K562 (cell line): ENCODE measurements at regions not wholly inside any gene's neighbourhood (a gene's known extent, or its start where the extent isn't known, plus 50 kb on each side); places are given as distances from the start of the nearest gene placed in this dataset.

Source experiments
- ATAC-seq: fragments of 200-7000 bp; cut with Tn5 transposase; 3 replicates; pipeline ENCODE4 v1.9.1; 2020; ENCODE audit warnings: moderate library complexity
- BruUV-seq: library from RNA; stranded (reverse); fragments of 400-500 nt; replicated peaks from 2 replicates; lab custom pipeline; 2021; lab: Mats Ljungman, UMichigan
- CTCF ChIA-PET: fragments of 300-600 bp; formaldehyde crosslinking; extraction: SDS; loops from one replicate; lab custom pipeline; 2021; ENCODE audit warnings: low intra/inter-chr PET ratio; lab: Yijun Ruan, JAX
- POLR2A ChIA-PET: fragments of 300-600, 350-650 bp; sonication (Branson Sonifier 250); formaldehyde crosslinking; extraction: SDS; loops from one replicate; lab custom pipeline; 2021; ENCODE audit warnings: antibody characterized with exemption, inconsistent platforms; lab: Yijun Ruan, JAX
- DNase-seq, 4 experiments: peaks; one replicate each; pipeline versions ENCODE4 v3.0.0 to v3.0.0-alpha.2; 2011 to 2018; ENCODE audit warnings: low spot score in 3 of 4, mixed read lengths in 3 of 4; ENCODE audit errors: extremely low read depth in 1 of 4
- FAIRE-seq: peaks from 2 replicates; lab custom pipeline; 2011; peaks lifted over from hg19 to GRCh38; lab: Jason Lieb, UNC
- H2AFZ ChIP-seq: 2 replicates; pipeline ENCODE4 v1.6.0; 2011; ENCODE audit warnings: low read depth, low read length, control low read depth, inconsistent platforms
- H3K27ac ChIP-seq: fragments of 200-600 bp; 3 replicates; pipeline ENCODE4 v1.8.0; 2011; ENCODE audit warnings: low read depth, mild to moderate bottlenecking, control low read depth, inconsistent platforms, low read length, moderate library complexity, mixed read lengths; ENCODE audit errors: extremely low read depth
- H3K27me3 ChIP-seq, 2 experiments: fragments of 300-600 bp in 1 of 2; 2 replicates in 1 of 2; 3 replicates in 1 of 2; pipeline versions ENCODE4 v1.6.0 to v1.8.0; 2011; ENCODE audit warnings: inconsistent platforms in 2 of 2, low read length in 2 of 2, mild to moderate bottlenecking in 1 of 2, mixed read lengths in 1 of 2, moderate library complexity in 1 of 2; ENCODE audit not compliant: control insufficient read depth in 2 of 2, insufficient read depth in 2 of 2
- H3K36me3 ChIP-seq: fragments of 300-600 bp; 3 replicates; pipeline ENCODE4 v1.8.0; 2011; ENCODE audit warnings: mild to moderate bottlenecking, low read length, inconsistent platforms; ENCODE audit not compliant: control insufficient read depth, insufficient read depth
- H3K4me1 ChIP-seq, 2 experiments: fragments of 200-600 bp in 1 of 2; replicated peaks in 1 of 2; 2 replicates in 1 of 2; 3 replicates in 1 of 2; pipeline versions ENCODE4 v1.5.1 to v1.8.0; 2011; ENCODE audit warnings: inconsistent platforms in 2 of 2, low read length in 2 of 2, mild to moderate bottlenecking in 1 of 2, mixed read lengths in 1 of 2, moderate library complexity in 1 of 2; ENCODE audit not compliant: control insufficient read depth in 2 of 2, insufficient read depth in 2 of 2
- H3K4me2 ChIP-seq: 2 replicates; pipeline ENCODE4 v1.6.1; 2011; ENCODE audit warnings: low read length, control low read depth, inconsistent platforms, mixed read lengths; ENCODE audit not compliant: insufficient read depth
- H3K4me3 ChIP-seq: fragments of 200-600 bp; sonication (generic), shearing (Covaris generic); 2 replicates; pipeline ENCODE4 v1.5.1; 2016; ENCODE audit warnings: control low read depth, inconsistent platforms
- H3K79me2 ChIP-seq: fragments of 200-600 bp; 3 replicates; pipeline ENCODE4 v1.8.0; 2011; ENCODE audit warnings: low read length, inconsistent platforms; ENCODE audit not compliant: control insufficient read depth, insufficient read depth
- H3K9ac ChIP-seq, 2 experiments: 2 replicates each; pipeline versions ENCODE4 v1.6.0 to v1.6.1; 2011; ENCODE audit warnings: low read depth in 2 of 2, low read length in 2 of 2, control low read depth in 1 of 2, inconsistent platforms in 1 of 2, mild to moderate bottlenecking in 1 of 2, mixed read lengths in 1 of 2; ENCODE audit not compliant: insufficient read depth in 1 of 2
- H3K9me1 ChIP-seq: one replicate; pipeline ENCODE4 v1.6.0; 2011; ENCODE audit warnings: inconsistent platforms, mild to moderate bottlenecking, low read length, moderate library complexity; ENCODE audit not compliant: control insufficient read depth, insufficient read depth
- H3K9me3 ChIP-seq: replicated peaks from 2 replicates; pipeline ENCODE4 v1.5.1; 2011; ENCODE audit warnings: low read depth, low read length, inconsistent platforms; ENCODE audit not compliant: control insufficient read depth, insufficient read depth
- H4K20me1 ChIP-seq: replicated peaks from 2 replicates; pipeline ENCODE4 v1.6.1; 2011; ENCODE audit warnings: low read length, inconsistent platforms, mixed read lengths; ENCODE audit not compliant: control insufficient read depth, insufficient read depth
- BRF1 ChIP-seq: IDR thresholded peaks from 3 replicates; pipeline ENCODE4 v1.6.1; 2011; ENCODE audit warnings: borderline replicate concordance, mild to moderate bottlenecking; ENCODE audit not compliant: insufficient read length; ENCODE audit errors: extremely low read depth
- ERF ChIP-seq: fragments of 450-650 bp; formaldehyde crosslinking; IDR thresholded peaks from 2 replicates; pipeline ENCODE4 v1.4.0; 2020; ENCODE audit warnings: mild to moderate bottlenecking, mixed read lengths
- IRF1 ChIP-seq: sonication (generic); formaldehyde crosslinking; IDR thresholded peaks from 2 replicates; pipeline ENCODE4 v1.8.0; 2022; ENCODE audit warnings: missing genetic modification reagents, mild to moderate bottlenecking, borderline replicate concordance
- MAFG ChIP-seq: fragments of 450-650 bp; conservative IDR thresholded peaks from 2 replicates; pipeline ENCODE4 v1.6.1; 2016; ENCODE audit warnings: missing genetic modification characterization, missing compliant biosample characterization
- MBD1 ChIP-seq: fragments of 250-450 bp; sonication (Bioruptor Pico); IDR thresholded peaks from 2 replicates; pipeline ENCODE4 v1.8.0; 2022; ENCODE audit warnings: inconsistent platforms
- NCOA6 ChIP-seq: fragments of 450-650 bp; IDR thresholded peaks from 2 replicates; pipeline ENCODE4 v1.6.1; 2017; ENCODE audit warnings: mild to moderate bottlenecking
- PCBP2 ChIP-seq: fragments of 200-400 bp; formaldehyde crosslinking; IDR thresholded peaks from 2 replicates; pipeline ENCODE4 v1.6.1; 2018; ENCODE audit warnings: low read length, low read depth, mild to moderate bottlenecking, moderate library complexity; ENCODE audit not compliant: poor library complexity, severe bottlenecking
- PTTG1 ChIP-seq: fragments of 450-650 bp; IDR thresholded peaks from 2 replicates; pipeline ENCODE4 v1.6.1; 2016; ENCODE audit warnings: low read depth, mild to moderate bottlenecking, missing genetic modification characterization, missing compliant biosample characterization
- SRSF3 ChIP-seq: fragments of 200-400 bp; formaldehyde crosslinking; IDR thresholded peaks from 2 replicates; pipeline ENCODE4 v1.6.1; 2016; ENCODE audit warnings: mild to moderate bottlenecking, low read length, moderate library complexity; ENCODE audit not compliant: insufficient read depth
- ZBED1 ChIP-seq: IDR thresholded peaks from 2 replicates; pipeline ENCODE4 v1.6.1; 2014
- ZNF24 ChIP-seq: fragments of 450-650 bp; IDR thresholded peaks from 2 replicates; pipeline ENCODE4 v1.6.1; 2016
- ZNF551 ChIP-seq: fragments of 250-450 bp; sonication (Bioruptor Pico); IDR thresholded peaks from 2 replicates; pipeline ENCODE4 v1.5.0; 2021; ENCODE audit warnings: mild to moderate bottlenecking, moderate library complexity
- ZNF589 ChIP-seq: fragments of 200-800 bp; sonication (Bioruptor generic); IDR thresholded peaks from 2 replicates; pipeline ENCODE4 v1.6.1; 2016; ENCODE audit warnings: low read depth, missing genetic modification characterization, missing compliant biosample characterization
- ZNF830 ChIP-seq: fragments of 250-450 bp; sonication (Bioruptor Pico); IDR thresholded peaks from 2 replicates; pipeline ENCODE4 v1.5.0; 2021; ENCODE audit warnings: mild to moderate bottlenecking
- WGBS: fragments of 100-300 bp; shearing (Covaris generic); methylation state at CpG from one replicate; pipeline ENCODE4 v1.1.6; 2016; ENCODE audit warnings: low coverage, mixed read lengths; ENCODE audit not compliant: insufficient coverage; ENCODE audit errors: missing lambda C conversion rate; 5-methylcytosine and 5-hydroxymethylcytosine counted together
- in situ Hi-C: fragments of 300-500 bp; cut with MboI; formaldehyde crosslinking; loops from 4 replicates; pipeline ENCODE4 v1.15.0; 2018; ENCODE audit warnings: inconsistent platforms, mixed read lengths
- intact Hi-C: fragments of 100-400 bp; cut with micrococcal nuclease; formaldehyde crosslinking; loops from 2 replicates; pipeline ENCODE4 v1.14.2; 2022
- TF ChIP-seq, protein P1 (sequence below): fragments of 450-650 bp; IDR thresholded peaks from 2 replicates; pipeline ENCODE4 v1.6.1; 2017; ENCODE audit warnings: mild to moderate bottlenecking, moderate library complexity

- FAIRE-seq (no peak), ATAC-seq (no peak), DNase-seq (no peak)
- H4K20me1 ChIP-seq: no peaks in the 10 kb centered on the region
- no TSS peak for BruUV-seq
- peaks cover 2 to 10% of the 10 kb centered on the region in 2 experiments; a peak in 4 of 5 replicates for H3K27me3 ChIP-seq
- TF ChIP-seq ERF (CRISPR knock-in tag) (no peak), NCOA6 (no peak), PTTG1 (no peak), PCBP2 (no peak), ZNF551 (CRISPR knock-in tag) (no peak), ZNF830 (CRISPR knock-in tag) (no peak), MBD1 (CRISPR knock-in tag) (no peak), ZNF24 (no peak), ZBED1 (no peak), MAFG (tag) (no peak), ZNF589 (CRISPR knock-in tag) (no peak), IRF1 (no peak), SRSF3 (no peak), BRF1 (no peak)
- TF ChIP-seq, protein P1, sequence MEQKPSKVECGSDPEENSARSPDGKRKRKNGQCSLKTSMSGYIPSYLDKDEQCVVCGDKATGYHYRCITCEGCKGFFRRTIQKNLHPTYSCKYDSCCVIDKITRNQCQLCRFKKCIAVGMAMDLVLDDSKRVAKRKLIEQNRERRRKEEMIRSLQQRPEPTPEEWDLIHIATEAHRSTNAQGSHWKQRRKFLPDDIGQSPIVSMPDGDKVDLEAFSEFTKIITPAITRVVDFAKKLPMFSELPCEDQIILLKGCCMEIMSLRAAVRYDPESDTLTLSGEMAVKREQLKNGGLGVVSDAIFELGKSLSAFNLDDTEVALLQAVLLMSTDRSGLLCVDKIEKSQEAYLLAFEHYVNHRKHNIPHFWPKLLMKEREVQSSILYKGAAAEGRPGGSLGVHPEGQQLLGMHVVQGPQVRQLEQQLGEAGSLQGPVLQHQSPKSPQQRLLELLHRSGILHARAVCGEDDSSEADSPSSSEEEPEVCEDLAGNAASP: no peak
- POLR2A ChIA-PET: interaction anchor here (0.8 kb wide), 1 partner anchor 108 kb away, joined by 3 read pairs; no protein-coding TSS in a partner anchor
- H3K9ac ChIP-seq: no peak overlapping the region
- in situ Hi-C loops (no loop called here), intact Hi-C loops (no loop called here)
- no peak overlapping the region for H3K27ac ChIP-seq
- H2AFZ ChIP-seq: no peak overlapping the region
- H3K4me1 ChIP-seq: no peaks in the 10 kb centered on the region
- CTCF ChIA-PET: interaction anchor here (0.7 kb wide), 1 partner anchor 1109 kb away, joined by 3 read pairs; no protein-coding TSS in a partner anchor
- H3K79me2 ChIP-seq: no peaks in the 10 kb centered on the region
- no peak overlapping the region for H3K4me2 ChIP-seq
- 3% methylated on average over 2 of the region's 2 CpGs for WGBS
- no peaks in the 10 kb centered on the region for H3K9me3 ChIP-seq
- no peaks in the 10 kb centered on the region for H3K36me3 ChIP-seq
- H3K9me1 ChIP-seq: no peaks in the 10 kb centered on the region
- no peak overlapping the region for H3K4me3 ChIP-seq
Observed at GRCh38 chr3:16056217-16056616, 118.3 kb upstream of the GALNT15 start.
